GM12878 (cell line): ENCODE measurements at regions not wholly inside any gene's neighbourhood (a gene's known extent, or its start where the extent isn't known, plus 50 kb on each side); places are given as distances from the start of the nearest gene placed in this dataset.

Experiments
- ATAC-seq: fragments of 200-7000 bp; cut with Tn5 transposase; 3 replicates; pipeline ENCODE4 v1.9.1; 2020; ENCODE audit warnings: mild to moderate bottlenecking, moderate library complexity
- BruUV-seq: library from RNA; stranded (reverse); fragments of 400-500 nt; replicated peaks from 2 replicates; lab custom pipeline; 2021; lab: Mats Ljungman, UMichigan
- CTCF ChIA-PET: fragments of 300-600 bp; sonication (Branson Sonifier 250); formaldehyde crosslinking; extraction: SDS; loops from one replicate; lab custom pipeline; 2021; ENCODE audit warnings: inconsistent platforms; lab: Yijun Ruan, JAX
- POLR2A ChIA-PET: fragments of 350-600 bp; formaldehyde crosslinking; extraction: SDS; loops from one replicate; lab custom pipeline; 2021; ENCODE audit warnings: inconsistent platforms; lab: Charles Lee
- RAD21 ChIA-PET: fragments of 300-600 bp; sonication (Branson Sonifier 250); formaldehyde crosslinking; loops from one replicate; lab custom pipeline; 2023; ENCODE audit warnings: antibody characterized with exemption; ENCODE audit not compliant: unreplicated experiment; lab: Charles Lee
- SMC1A ChIA-PET: fragments of 300-600 bp; sonication (Branson Sonifier 250); formaldehyde crosslinking; loops from one replicate; lab custom pipeline; 2023; ENCODE audit not compliant: unreplicated experiment, uncharacterized antibody; lab: Charles Lee
- DNase-seq: peaks from one replicate; pipeline ENCODE4 v3.0.0-alpha.2; 2011; ENCODE audit warnings: low read depth, low spot score
- FAIRE-seq: peaks from 3 replicates; lab custom pipeline; 2011; peaks lifted over from hg19 to GRCh38; lab: Jason Lieb, UNC
- H2AFZ ChIP-seq: 2 replicates; pipeline ENCODE4 v1.6.0; 2011; ENCODE audit warnings: low read depth, low read length, control low read depth; ENCODE audit not compliant: control insufficient read depth
- H3K27ac ChIP-seq: 2 replicates; pipeline ENCODE4 v1.5.1; 2011; ENCODE audit warnings: control low read depth; ENCODE audit not compliant: control insufficient read depth, insufficient read depth
- H3K27me3 ChIP-seq, 2 experiments: replicated peaks in 1 of 2; 2 replicates each; pipeline versions ENCODE4 v1.6.0 to v1.6.1; 2011; ENCODE audit warnings: low read length in 1 of 2; ENCODE audit not compliant: control insufficient read depth in 2 of 2, insufficient read depth in 2 of 2
- H3K36me3 ChIP-seq, 2 experiments: 2 replicates each; pipeline ENCODE4 v1.5.1; 2011; ENCODE audit warnings: low read length in 1 of 2; ENCODE audit not compliant: control insufficient read depth in 2 of 2, insufficient read depth in 2 of 2
- H3K4me1 ChIP-seq: 2 replicates; pipeline ENCODE4 v1.6.1; 2011; ENCODE audit warnings: mild to moderate bottlenecking, low read length, moderate library complexity, mixed read lengths; ENCODE audit not compliant: control insufficient read depth, insufficient read depth
- H3K4me2 ChIP-seq: 2 replicates; pipeline ENCODE4 v1.6.0; 2011; ENCODE audit warnings: control low read depth; ENCODE audit not compliant: control insufficient read depth, insufficient read depth
- H3K4me3 ChIP-seq: fragments of 200-600 bp; sonication (generic); 2 replicates; pipeline ENCODE4 v1.5.1; 2016
- H3K79me2 ChIP-seq: 2 replicates; pipeline ENCODE4 v1.6.0; 2011; ENCODE audit warnings: low read length; ENCODE audit not compliant: control insufficient read depth, insufficient read depth
- H3K9ac ChIP-seq: 2 replicates; pipeline ENCODE4 v1.8.0; 2011; ENCODE audit warnings: low read length, control low read depth, mixed read lengths; ENCODE audit not compliant: control insufficient read depth, insufficient read depth
- H3K9me3 ChIP-seq: replicated peaks from 3 replicates; pipeline ENCODE4 v1.5.1; 2011; ENCODE audit warnings: mild to moderate bottlenecking, low read length; ENCODE audit not compliant: control insufficient read depth, insufficient read depth
- H4K20me1 ChIP-seq: 2 replicates; pipeline ENCODE4 v1.6.0; 2011; ENCODE audit not compliant: control insufficient read depth, insufficient read depth
- BCL3 ChIP-seq: IDR thresholded peaks from 2 replicates; pipeline ENCODE4 v1.6.1; 2011; ENCODE audit warnings: borderline replicate concordance, low read depth, mild to moderate bottlenecking, moderate library complexity, low read length; ENCODE audit not compliant: insufficient read depth, poor library complexity, severe bottlenecking
- CTCF ChIP-seq, 3 experiments: IDR thresholded peaks in 2 of 3; conservative IDR thresholded peaks in 1 of 3; 2 replicates each; pipeline ENCODE4 v1.5.1; 2011; ENCODE audit warnings: low read depth in 3 of 3, low read length in 3 of 3, mild to moderate bottlenecking in 3 of 3, control low read depth in 2 of 3, moderate library complexity in 2 of 3, inconsistent platforms in 1 of 3, mixed read lengths in 1 of 3; ENCODE audit not compliant: control insufficient read depth in 2 of 3, insufficient read depth in 1 of 3; ENCODE audit errors: extremely low read depth in 1 of 3
- DPF2 ChIP-seq: fragments of 450-650 bp; IDR thresholded peaks from 2 replicates; pipeline ENCODE4 v1.6.1; 2017; ENCODE audit warnings: mild to moderate bottlenecking
- IRF5 ChIP-seq: fragments of 450-650 bp; IDR thresholded peaks from 2 replicates; pipeline ENCODE4 v1.6.1; 2017; ENCODE audit warnings: borderline replicate concordance
- MXI1 ChIP-seq: fragments of 150-350 bp; IDR thresholded peaks from 2 replicates; pipeline ENCODE4 v1.6.1; 2011; ENCODE audit warnings: low read depth, mild to moderate bottlenecking, inconsistent platforms, low read length, improper control_type of control experiment
- PAX5 ChIP-seq: IDR thresholded peaks from 2 replicates; pipeline ENCODE4 v1.6.1; 2011; ENCODE audit warnings: low read depth, low read length, borderline replicate concordance
- RUNX3 ChIP-seq: IDR thresholded peaks from 2 replicates; pipeline ENCODE4 v1.6.1; 2012; ENCODE audit warnings: low read length, inconsistent platforms
- SKIL ChIP-seq: fragments of 450-650 bp; IDR thresholded peaks from 2 replicates; pipeline ENCODE4 v1.6.1; 2017; ENCODE audit warnings: mild to moderate bottlenecking, low read depth, inconsistent platforms; ENCODE audit not compliant: poor library complexity, severe bottlenecking
- STAT1 ChIP-seq: fragments of 450-650 bp; conservative IDR thresholded peaks from 2 replicates; pipeline ENCODE4 v1.6.1; 2014; ENCODE audit warnings: antibody characterized with exemption, mild to moderate bottlenecking
- TARDBP ChIP-seq: IDR thresholded peaks from 2 replicates; pipeline ENCODE4 v1.6.1; 2016; ENCODE audit warnings: borderline replicate concordance
- ZNF592 ChIP-seq: fragments of 450-650 bp; IDR thresholded peaks from 2 replicates; pipeline ENCODE4 v1.6.1; 2017; ENCODE audit warnings: mild to moderate bottlenecking, moderate library complexity
- WGBS: methylation state at CpG from one replicate; pipeline ENCODE4 v1.1.6; 2016; ENCODE audit warnings: low lambda C conversion rate; ENCODE audit not compliant: insufficient replicate concordance, insufficient coverage; ENCODE audit errors: missing lambda C conversion rate; 5-methylcytosine and 5-hydroxymethylcytosine counted together
- in situ Hi-C: fragments of 300-500 bp; cut with MboI; formaldehyde crosslinking; loops from 9 replicates; pipeline ENCODE4 v1.14.3; 2018; ENCODE audit warnings: mixed read lengths
- intact Hi-C: fragments of 100-400 bp; cut with micrococcal nuclease; formaldehyde crosslinking; loops from one replicate; pipeline ENCODE4 v1.14.2; 2022; ENCODE audit not compliant: unreplicated experiment

GRCh38 chr11:134522782-134523570, 110.9 kb upstream of the B3GAT1 start:
- no peak overlapping the region for H3K27ac ChIP-seq
- H3K9ac ChIP-seq, result no peak overlapping the region
- BruUV-seq, result no TSS peak
- POLR2A ChIA-PET, result no interaction called here
- ATAC-seq, result no peak
- H3K27me3 ChIP-seq, result no peaks in the 10 kb centered on the region; a peak in 1 of 4 replicates
- H3K4me3 ChIP-seq, result no peak overlapping the region
- intact Hi-C loops (no loop called here), in situ Hi-C loops (no loop called here)
- SMC1A ChIA-PET, result no interaction called here
- no peaks in the 10 kb centered on the region; the same call in 1 of the 2 replicates for H4K20me1 ChIP-seq
- no peak for FAIRE-seq
- 49% methylated on average over 17 of the region's 33 CpGs for WGBS
- H3K79me2 ChIP-seq, result no peaks in the 10 kb centered on the region
- CTCF ChIA-PET, result no interaction called here
- H3K4me2 ChIP-seq, result no peak overlapping the region
- no peaks in the 10 kb centered on the region for H3K4me1 ChIP-seq
- DNase-seq, result no peak
- RAD21 ChIA-PET, result no interaction called here
- no peaks in the 10 kb centered on the region for H3K36me3 ChIP-seq
- no peaks in the 10 kb centered on the region for H3K9me3 ChIP-seq
- H2AFZ ChIP-seq, result no peak overlapping the region
- TF ChIP-seq TARDBP (no peak), CTCF (IDR thresholded peaks at IDR 0.05 in 2 of 3, conservative IDR thresholded peaks at IDR 0.05 in 1 of 3; ENCODE audit: control insufficient read depth in 2 of 3, extremely low read depth in 1 of 3, insufficient read depth in 1 of 3, low read depth in 3 of 3, low read length in 3 of 3) (no peak), PAX5 (no peak), RUNX3 (no peak), ZNF592 (no peak), STAT1 (no peak), SKIL (no peak), MXI1 (no peak), DPF2 (no peak), BCL3 (no peak), IRF5 (no peak)
